HUES64 (cell line): ENCODE measurements at regions not wholly inside any gene's neighbourhood (a gene's known extent, or its start where the extent isn't known, plus 50 kb on each side); places are given as distances from the start of the nearest gene placed in this dataset.

Source experiments
- H3K27ac ChIP-seq: 2 replicates; pipeline ENCODE4 v1.7.0; 2013; ENCODE audit warnings: low read depth, low read length, inconsistent platforms
- H3K27me3 ChIP-seq: 2 replicates; pipeline ENCODE4 v1.6.1; 2013; ENCODE audit warnings: mild to moderate bottlenecking, low read length; ENCODE audit not compliant: insufficient read depth
- H3K36me3 ChIP-seq: 2 replicates; pipeline ENCODE4 v1.6.1; 2013; ENCODE audit warnings: mild to moderate bottlenecking, low read length; ENCODE audit not compliant: insufficient read depth
- H3K4me1 ChIP-seq: 2 replicates; pipeline ENCODE4 v1.6.1; 2013; ENCODE audit warnings: mild to moderate bottlenecking, low read length, moderate library complexity; ENCODE audit not compliant: insufficient read depth
- H3K4me3 ChIP-seq: 2 replicates; pipeline ENCODE4 v1.5.1; 2013; ENCODE audit warnings: mild to moderate bottlenecking, low read length, moderate library complexity
- H3K9ac ChIP-seq: 2 replicates; pipeline ENCODE4 v1.6.1; 2013; ENCODE audit warnings: mild to moderate bottlenecking, low read depth, low read length
- H3K9me3 ChIP-seq: 2 replicates; pipeline ENCODE4 v1.6.1; 2013; ENCODE audit warnings: low read depth, low read length; ENCODE audit not compliant: insufficient read depth
- WGBS: fragments of 150-250, 120-280 bp; methylation state at CpG from one replicate; pipeline ENCODE4 v1.1.7; 2013; ENCODE audit warnings: missing lambda C conversion rate; 5-methylcytosine and 5-hydroxymethylcytosine counted together

- 91% methylated on average over 4 of the region's 4 CpGs for WGBS
- Histone ChIP-seq H3K9me3 (no peaks in the 10 kb centered on the region), H3K27ac (no peak overlapping the region), H3K9ac (no peak overlapping the region), H3K4me3 (no peak overlapping the region), H3K27me3 (no peaks in the 10 kb centered on the region), H3K4me1 (no peaks in the 10 kb centered on the region), H3K36me3 (no peaks in the 10 kb centered on the region)
These were observed 82.8 kb upstream of the NPY start for GRCh38 chr7:24201226-24201625.

- Histone ChIP-seq H3K4me1 (no peaks in the 10 kb centered on the region), H3K9ac (no peak overlapping the region), H3K27ac (no peak overlapping the region), H3K4me3 (no peak overlapping the region), H3K27me3 (no peaks in the 10 kb centered on the region), H3K9me3 (no peaks in the 10 kb centered on the region), H3K36me3 (no peaks in the 10 kb centered on the region)
- WGBS: 100% methylated on average over 2 of the region's 2 CpGs
These were observed 71.9 kb upstream of the NPY start for GRCh38 chr7:24212073-24212472.

GRCh38 chr7:24213311-24213710 is 70.7 kb upstream of the NPY start:
- no peak overlapping the region for H3K9ac ChIP-seq
- H3K4me3 ChIP-seq: no peak overlapping the region
- H3K4me1 ChIP-seq: no peaks in the 10 kb centered on the region
- H3K27me3 ChIP-seq: no peaks in the 10 kb centered on the region
- no peaks in the 10 kb centered on the region for H3K9me3 ChIP-seq
- H3K27ac ChIP-seq: no peak overlapping the region
- WGBS: 95% methylated on average over 2 of the region's 2 CpGs
- no peaks in the 10 kb centered on the region for H3K36me3 ChIP-seq

GRCh38 chr7:24214670-24215069 is 69.3 kb upstream of the NPY start:
- H3K4me1 ChIP-seq: no peaks in the 10 kb centered on the region
- no peak overlapping the region for H3K27ac ChIP-seq
- 100% methylated on average over 3 of the region's 4 CpGs for WGBS
- H3K27me3 ChIP-seq: no peaks in the 10 kb centered on the region
- no peaks in the 10 kb centered on the region for H3K9me3 ChIP-seq
- H3K36me3 ChIP-seq: no peaks in the 10 kb centered on the region
- no peak overlapping the region for H3K9ac ChIP-seq
- H3K4me3 ChIP-seq: no peak overlapping the region

GRCh38 chr7:24216576-24217125 is 67.3 kb upstream of the NPY start:
- no peaks in the 10 kb centered on the region for H3K9me3 ChIP-seq
- H3K36me3 ChIP-seq: no peaks in the 10 kb centered on the region
- H3K9ac ChIP-seq: no peak overlapping the region
- 94% methylated on average over 2 of the region's 2 CpGs for WGBS
- no peak overlapping the region for H3K4me3 ChIP-seq
- no peak overlapping the region for H3K27ac ChIP-seq
- H3K4me1 ChIP-seq: no peaks in the 10 kb centered on the region
- H3K27me3 ChIP-seq: no peaks in the 10 kb centered on the region

GRCh38 chr7:24221500-24221899 is 62.5 kb upstream of the NPY start:
- Histone ChIP-seq H3K9me3 (peaks cover 5% of the 10 kb centered on the region; the same call in 1 of the 2 replicates), H3K27me3 (no peaks in the 10 kb centered on the region), H3K4me3 (no peak overlapping the region), H3K36me3 (no peaks in the 10 kb centered on the region), H3K4me1 (no peaks in the 10 kb centered on the region), H3K9ac (no peak overlapping the region), H3K27ac (no peak overlapping the region)
- 89% methylated on average over 2 of the region's 2 CpGs for WGBS

- no peak overlapping the region for H3K4me3 ChIP-seq
- no peak overlapping the region for H3K27ac ChIP-seq
- H3K27me3 ChIP-seq: no peaks in the 10 kb centered on the region
- H3K9ac ChIP-seq: no peak overlapping the region
- no peaks in the 10 kb centered on the region for H3K36me3 ChIP-seq
- H3K9me3 ChIP-seq: peaks cover 5% of the 10 kb centered on the region; the same call in 1 of the 2 replicates
- H3K4me1 ChIP-seq: peaks cover 21% of the 10 kb centered on the region
- 85% methylated on average over 3 of the region's 3 CpGs for WGBS
These were observed 56.9 kb upstream of the NPY start for GRCh38 chr7:24227068-24227467.

GRCh38 chr7:24227603-24228359 is 56.2 kb upstream of the NPY start:
- H3K27ac ChIP-seq: no peak overlapping the region
- no peak overlapping the region for H3K9ac ChIP-seq
- WGBS: 81% methylated on average over 7 of the region's 8 CpGs
- no peaks in the 10 kb centered on the region for H3K27me3 ChIP-seq
- H3K9me3 ChIP-seq: peaks cover 5% of the 10 kb centered on the region; the same call in 1 of the 2 replicates
- H3K36me3 ChIP-seq: no peaks in the 10 kb centered on the region
- H3K4me3 ChIP-seq: no peak overlapping the region
- H3K4me1 ChIP-seq: peaks cover 21% of the 10 kb centered on the region

- 76% methylated on average over 7 of the region's 9 CpGs for WGBS
These were observed 54.3 kb upstream of the NPY start for GRCh38 chr7:24229481-24230226.

GRCh38 chr7:24231493-24231892 is 52.5 kb upstream of the NPY start:
- Histone ChIP-seq H3K9ac (no peak overlapping the region), H3K4me1 (peaks cover 43% of the 10 kb centered on the region), H3K27ac (no peak overlapping the region), H3K36me3 (no peaks in the 10 kb centered on the region), H3K4me3 (no peak overlapping the region), H3K27me3 (no peaks in the 10 kb centered on the region), H3K9me3 (no peaks in the 10 kb centered on the region)

More at GRCh38 chr7:24229481-24230226, 54.3 kb upstream of the NPY start:
- Histone ChIP-seq H3K4me1 (peaks cover 24% of the 10 kb centered on the region), H3K9ac (no peak overlapping the region), H3K27ac (no peak overlapping the region), H3K36me3 (no peaks in the 10 kb centered on the region), H3K9me3 (no peaks in the 10 kb centered on the region), H3K27me3 (no peaks in the 10 kb centered on the region), H3K4me3 (no peak overlapping the region)

- WGBS: 94% methylated on average over 2 of the region's 2 CpGs
These were observed 50.6 kb upstream of the NPY start for GRCh38 chr7:24233386-24233785.

More at GRCh38 chr7:24233386-24233785, 50.6 kb upstream of the NPY start:
- H3K4me1 ChIP-seq: peaks cover 38% of the 10 kb centered on the region
- H3K27me3 ChIP-seq: no peaks in the 10 kb centered on the region
- no peaks in the 10 kb centered on the region for H3K9me3 ChIP-seq
- no peak overlapping the region for H3K9ac ChIP-seq
- no peak overlapping the region for H3K27ac ChIP-seq
- H3K4me3 ChIP-seq: no peak overlapping the region
- no peaks in the 10 kb centered on the region for H3K36me3 ChIP-seq
